SK-N-MC (cell line): ENCODE measurements at regions not wholly inside any gene's neighbourhood (a gene's known extent, or its start where the extent isn't known, plus 50 kb on each side); places are given as distances from the start of the nearest gene placed in this dataset.

Experiments used
- EZH2 ChIP-seq: fragments of 200-600 bp; sonication (generic); IDR thresholded peaks from one replicate; pipeline ENCODE4 v1.6.1; 2017; ENCODE audit warnings: antibody characterized with exemption
- POLR2AphosphoS5 ChIP-seq: IDR thresholded peaks from 2 replicates; pipeline ENCODE4 v1.6.1; 2012; ENCODE audit warnings: mild to moderate bottlenecking, low read depth, low read length, borderline replicate concordance

- TF ChIP-seq POLR2AphosphoS5 (no peak), EZH2 (no peak)
Measured at GRCh38 chr4:64614276-64614675, 205.0 kb upstream of the TECRL start.
